GM08714 (cell line): ENCODE measurements at regions not wholly inside any gene's neighbourhood (a gene's known extent, or its start where the extent isn't known, plus 50 kb on each side); places are given as distances from the start of the nearest gene placed in this dataset.
"Not testable (repeated sequence)": the region's sequence is repeated elsewhere in the genome, so short reads cannot be mapped to it uniquely, and the experiment has no call there.

Experiments
- H3K4me3 ChIP-seq: fragments of 200-500 bp; sonication (Bioruptor generic); 2 replicates; pipeline ENCODE4 v1.5.1; 2014; ENCODE audit warnings: mild to moderate bottlenecking, low read length, inconsistent platforms
- ZNF274 ChIP-seq: IDR thresholded peaks from 2 replicates; pipeline ENCODE4 v1.6.1; 2012; ENCODE audit warnings: mild to moderate bottlenecking, low read depth, low read length

DNA sequence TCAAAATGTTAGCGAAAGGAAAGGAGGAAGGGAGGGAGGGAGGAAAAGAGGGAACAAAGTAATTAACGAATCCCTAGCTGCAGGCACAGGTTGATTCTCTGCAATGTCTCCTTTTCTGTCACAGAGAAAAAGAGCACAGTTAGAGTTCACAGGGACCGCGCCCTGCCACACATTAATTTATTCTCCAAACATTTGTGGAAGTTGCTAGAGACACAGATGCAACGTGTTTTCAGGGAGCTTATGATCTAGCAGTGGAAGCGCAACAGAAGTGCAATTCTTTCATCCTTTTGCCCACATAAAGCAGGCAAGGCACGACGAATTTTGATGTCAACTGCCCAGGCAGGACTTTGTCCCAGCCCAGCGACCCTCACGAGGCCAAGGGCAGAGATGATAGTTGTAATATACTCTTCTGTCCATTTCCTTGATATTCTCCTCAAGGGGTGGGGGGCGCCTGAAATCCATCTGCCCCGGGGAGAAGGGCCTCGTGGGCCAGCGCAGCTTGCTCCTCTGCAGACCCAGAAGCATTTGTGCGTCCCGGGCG lies 101.7 kb upstream of the ZNF438 start:
- H3K4me3 ChIP-seq = no peak overlapping the region; the same call in 1 of the 2 replicates

DNA sequence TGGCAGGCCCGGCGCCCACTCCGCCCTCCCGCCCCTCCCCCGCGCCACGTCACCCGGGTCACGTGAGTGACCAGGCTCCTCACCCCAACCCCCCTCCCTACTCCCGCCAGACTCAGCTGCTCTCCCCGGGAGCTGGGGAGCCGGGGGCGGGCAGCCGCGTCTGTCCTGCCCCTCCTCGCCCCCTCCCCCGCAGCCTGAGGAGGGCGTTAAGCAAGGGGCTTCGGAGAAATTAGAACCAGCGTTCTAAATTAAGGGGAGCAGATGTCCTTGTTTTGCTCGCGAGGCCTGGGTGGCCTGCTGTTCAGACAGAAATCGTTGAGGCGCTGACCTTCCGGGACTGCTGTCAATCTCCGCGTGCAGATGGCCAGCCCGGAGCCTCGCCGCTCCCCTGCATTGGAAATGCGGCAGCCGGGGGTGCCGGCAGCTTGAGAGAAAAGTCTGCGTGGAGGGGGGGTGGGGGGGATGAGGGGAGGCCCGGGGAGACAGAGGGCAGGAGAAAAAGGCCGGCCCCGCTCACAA lies 102.2 kb upstream of the ZNF438 start:
- H3K4me3 ChIP-seq = peak overlapping the region; percentile 58; the same call in 1 of the 2 replicates
- TF ChIP-seq ZNF274 = no peak

More for the DNA sequence above, 101.7 kb upstream of the ZNF438 start:
- no peak for TF ChIP-seq ZNF274

DNA sequence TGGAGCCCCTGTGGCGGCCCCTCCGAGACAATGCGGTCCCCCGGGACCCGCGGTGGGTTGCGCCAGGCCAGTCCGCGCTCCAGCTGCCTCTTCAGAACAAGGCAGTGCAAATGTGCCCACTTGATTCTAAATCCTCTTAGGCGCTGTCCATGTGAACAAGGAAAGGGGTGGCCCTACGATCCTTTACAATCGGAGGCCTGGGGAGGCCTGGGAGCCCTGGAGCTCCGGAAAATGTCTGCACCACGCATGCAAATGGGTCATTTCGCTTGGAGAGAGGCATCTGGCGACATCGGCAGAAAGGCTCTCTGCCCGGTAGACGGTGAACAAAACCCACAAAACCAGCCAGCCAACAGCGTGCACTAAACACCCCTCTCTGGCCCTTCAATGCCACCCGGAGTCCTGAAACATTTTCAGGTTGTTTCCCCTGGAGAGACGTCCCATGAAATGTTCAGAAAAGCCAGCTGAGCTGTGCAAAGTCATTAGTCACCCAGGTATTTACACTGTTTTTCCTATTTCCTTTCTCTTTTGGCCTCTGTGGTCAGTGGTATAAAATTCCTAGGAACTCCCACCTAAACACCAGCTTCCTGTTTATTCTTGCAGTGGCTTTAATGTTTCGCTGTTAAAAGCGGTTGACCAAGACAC lies 102.8 kb upstream of the ZNF438 start:
- no peak for TF ChIP-seq ZNF274
- H3K4me3 ChIP-seq = peak overlapping the region; percentile 49; the same call in 1 of the 2 replicates

DNA sequence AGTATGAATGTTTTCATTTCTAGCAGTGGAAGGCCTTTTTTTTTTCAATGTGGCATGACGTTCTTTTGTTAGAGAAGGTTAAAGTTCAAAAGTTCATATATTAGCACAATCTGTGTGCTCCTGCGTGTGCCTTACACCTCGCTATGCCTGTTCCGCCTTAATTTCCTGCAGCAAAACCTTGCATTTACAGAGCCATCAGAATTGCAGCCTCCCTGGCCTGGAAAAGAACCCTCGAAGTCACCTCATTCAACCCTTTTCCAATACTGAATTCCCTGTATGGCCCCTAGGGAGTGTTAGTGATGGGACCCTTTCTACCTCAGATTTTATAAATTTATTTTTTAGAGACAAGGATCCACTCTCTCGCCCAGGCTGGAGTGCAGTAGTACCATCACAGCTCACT lies 103.5 kb upstream of the ZNF438 start:
- TF ChIP-seq ZNF274 = no peak
- H3K4me3 ChIP-seq = no peak overlapping the region

DNA sequence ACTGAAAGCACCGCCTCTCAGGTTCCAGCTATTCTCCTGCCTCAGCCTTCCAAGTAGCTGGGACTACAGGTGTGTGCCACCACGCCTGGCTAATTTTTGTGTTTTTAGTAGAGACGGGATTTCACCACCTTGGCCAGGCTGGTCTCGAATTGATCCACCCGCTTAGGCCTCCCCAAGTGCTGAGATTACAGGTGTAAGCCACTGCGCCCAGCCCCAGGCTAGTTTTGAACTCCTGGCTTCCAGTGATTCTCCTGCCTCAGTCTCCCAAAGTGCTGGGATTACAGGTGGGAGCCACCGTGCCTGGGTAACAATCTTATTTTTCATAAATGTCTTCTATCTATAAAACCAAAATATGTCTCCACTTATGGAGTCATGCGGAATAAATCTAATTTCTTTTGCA lies 104.1 kb upstream of the ZNF438 start:
- not testable (repeated sequence) for H3K4me3 ChIP-seq

DNA sequence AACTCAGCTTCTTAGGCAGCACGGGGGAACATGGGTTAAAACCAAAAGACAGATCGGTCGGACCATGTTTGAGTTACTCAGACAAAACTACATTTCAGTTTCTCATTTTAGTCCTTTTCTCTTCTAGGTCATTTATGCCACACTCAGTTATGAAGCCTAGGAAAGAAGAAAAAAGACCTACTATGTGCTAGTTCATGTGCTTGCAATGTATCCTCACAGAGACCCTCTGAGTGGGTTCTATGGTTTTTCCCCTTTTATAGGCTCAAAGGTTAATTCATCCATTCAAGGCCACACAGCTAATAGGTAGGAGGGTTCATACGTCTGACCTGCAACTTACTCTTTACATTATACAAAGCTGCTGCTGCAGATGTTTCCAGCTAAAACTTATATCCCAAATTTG lies 104.7 kb upstream of the ZNF438 start:
- no peak for TF ChIP-seq ZNF274
- no peak overlapping the region for H3K4me3 ChIP-seq

DNA sequence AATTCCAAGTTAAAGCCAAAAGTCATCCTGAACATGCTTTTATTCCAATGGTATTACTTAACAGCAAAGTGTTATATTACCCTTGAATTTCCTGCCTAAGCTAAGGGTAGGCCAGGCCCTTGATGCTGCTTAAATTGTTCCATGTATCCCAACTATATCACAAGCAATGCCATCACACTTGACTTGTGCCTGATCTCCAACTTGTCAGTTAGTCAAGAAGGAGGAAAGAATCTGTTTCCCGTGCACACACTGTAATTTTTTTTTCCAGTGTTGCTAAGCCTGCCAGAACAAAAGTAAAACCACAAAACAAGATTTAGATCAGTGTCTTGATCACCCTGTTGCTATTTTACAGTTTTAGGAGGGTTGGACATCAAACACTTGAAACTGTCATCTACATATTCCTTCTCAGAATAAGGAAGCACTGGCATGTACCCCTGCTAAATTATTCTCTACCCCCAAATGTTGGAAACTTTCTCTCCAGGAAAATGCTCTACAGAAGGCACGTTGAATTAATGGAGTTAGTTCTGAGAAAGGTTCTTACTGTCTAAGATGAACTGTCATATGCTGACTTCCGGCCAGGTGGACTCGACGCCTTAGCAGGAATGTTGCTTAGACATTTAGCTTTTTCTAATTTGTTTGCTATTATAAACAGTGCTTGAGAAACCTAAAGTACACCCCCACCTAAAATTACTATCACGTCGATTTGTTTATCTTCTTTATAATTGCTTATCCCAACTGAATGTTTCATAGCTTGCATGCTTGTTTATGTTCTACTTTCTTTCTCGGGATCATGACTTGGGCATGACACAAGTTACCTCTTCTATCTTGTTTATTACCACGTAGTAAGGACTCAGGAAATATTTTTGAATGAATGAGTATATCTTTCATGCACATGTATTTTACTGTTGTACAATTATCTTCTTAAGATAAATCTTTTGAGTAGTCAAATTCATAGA lies 105.5 kb upstream of the ZNF438 start:
- TF ChIP-seq ZNF274 = no peak
- no peak overlapping the region for H3K4me3 ChIP-seq

DNA sequence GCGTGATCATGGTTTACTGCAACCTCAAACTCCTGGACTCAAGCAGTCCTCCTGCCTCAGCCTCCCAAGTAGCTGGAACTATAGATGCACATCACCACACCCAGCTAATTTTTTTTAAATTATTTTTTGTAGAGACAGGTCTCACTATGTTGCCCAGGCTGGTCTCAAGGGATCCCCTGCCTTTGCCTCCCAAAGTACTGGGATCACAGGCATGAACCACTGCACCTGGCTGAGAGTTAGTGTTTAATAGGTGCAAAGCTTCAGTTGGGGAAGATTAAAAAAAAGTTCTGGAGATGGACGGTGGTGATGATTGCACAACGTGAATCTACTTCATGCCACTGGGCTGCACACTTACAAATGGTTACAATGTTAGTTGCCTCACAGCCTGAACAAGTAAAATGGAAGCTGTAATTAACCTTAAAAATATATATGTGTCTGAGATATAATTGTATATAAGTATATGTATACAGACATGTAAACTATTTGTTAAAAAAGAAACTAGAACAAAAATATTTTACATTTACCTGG lies 106.4 kb upstream of the ZNF438 start:
- TF ChIP-seq ZNF274 = no peak
- H3K4me3 ChIP-seq = no peak overlapping the region

DNA sequence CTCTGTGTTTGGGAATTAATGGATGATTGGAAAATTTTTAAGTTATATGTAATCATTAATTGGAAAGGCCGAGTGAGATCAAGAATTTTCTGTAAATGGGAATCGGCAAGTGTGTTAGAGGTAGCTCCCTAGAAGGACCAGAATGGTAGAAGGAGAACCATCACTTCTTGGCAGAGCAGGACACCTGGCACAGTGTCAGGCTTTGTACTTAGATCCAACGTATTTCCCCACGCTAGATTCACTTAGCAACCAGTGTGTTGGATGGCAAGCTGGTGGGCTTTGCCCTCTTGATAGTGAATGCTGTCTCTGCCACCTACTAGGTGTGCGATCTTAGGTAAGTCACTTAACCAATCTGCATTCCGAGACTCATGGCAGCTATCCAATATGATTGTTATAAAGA lies 107.8 kb upstream of the ZNF438 start:
- no peak for TF ChIP-seq ZNF274
- no peak overlapping the region for H3K4me3 ChIP-seq

DNA sequence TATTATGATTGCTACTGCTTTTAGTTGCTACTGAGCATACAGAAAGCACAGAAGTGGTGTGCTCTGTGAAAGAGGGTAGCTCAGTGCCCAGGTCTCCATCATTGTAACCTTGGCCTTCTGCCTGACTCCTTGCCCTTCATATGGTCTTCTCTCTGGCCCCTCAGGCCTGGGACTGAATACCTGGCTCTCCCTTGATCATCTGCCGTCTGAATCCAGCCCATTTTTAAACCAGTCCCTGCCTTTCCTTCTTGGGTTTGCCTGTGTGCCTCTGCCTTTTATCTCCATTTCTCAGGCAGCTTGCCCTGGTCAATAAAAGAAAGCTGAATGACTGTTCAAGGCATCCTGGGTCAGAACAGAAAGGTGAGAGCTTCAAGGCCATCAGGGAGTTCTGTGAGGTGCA lies 109.1 kb upstream of the ZNF438 start:
- no peak for TF ChIP-seq ZNF274
- no peak overlapping the region for H3K4me3 ChIP-seq

DNA sequence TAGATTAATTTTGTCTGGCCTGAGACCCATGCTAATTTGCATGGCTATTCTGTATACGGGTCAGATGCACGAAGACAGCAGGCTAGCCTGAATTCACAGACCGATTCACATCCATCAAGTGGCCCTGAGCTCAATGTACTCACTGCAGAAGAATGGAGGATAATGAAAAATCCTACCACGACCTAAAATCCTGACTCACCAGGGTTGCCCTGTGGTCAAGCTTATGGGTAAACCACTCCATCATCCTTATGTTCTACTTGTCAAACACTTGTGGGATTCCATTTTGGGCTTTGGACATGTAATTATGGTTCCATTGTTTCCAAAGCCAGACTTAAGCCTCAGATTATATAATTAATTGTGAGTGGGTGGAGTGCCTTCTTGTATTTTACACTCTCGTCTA lies 110.4 kb upstream of the ZNF438 start:
- no peak overlapping the region for H3K4me3 ChIP-seq
- TF ChIP-seq ZNF274 = no peak

DNA sequence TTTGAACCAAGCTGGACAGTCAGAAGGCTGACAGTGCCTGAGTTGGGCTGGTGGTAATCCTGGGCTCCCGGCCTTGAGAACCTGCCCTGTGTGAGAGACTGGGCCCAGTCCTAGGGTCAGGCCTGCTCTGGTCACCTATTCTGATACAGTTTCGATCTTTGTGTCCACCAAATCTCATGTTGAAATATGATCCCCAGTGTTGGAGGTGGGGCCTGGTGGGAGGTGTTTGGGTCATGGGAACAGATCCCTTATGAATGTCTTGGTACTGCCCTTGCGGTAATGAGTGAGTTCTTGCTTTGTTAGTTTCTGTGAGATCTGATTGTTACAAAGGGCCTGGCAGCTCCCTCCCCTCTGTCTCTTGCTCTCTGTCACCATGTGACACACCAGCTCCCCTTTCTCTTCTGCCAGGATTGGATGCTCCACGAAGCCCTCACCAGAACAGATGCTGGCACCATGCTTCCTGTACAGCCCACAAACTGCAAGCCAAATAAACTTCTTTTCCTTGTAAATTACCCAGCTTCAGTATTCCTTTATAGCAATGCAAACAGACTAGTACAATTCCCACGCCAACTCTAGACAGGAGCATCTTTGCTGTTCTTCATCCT lies 111.8 kb upstream of the ZNF438 start:
- H3K4me3 ChIP-seq = no peak overlapping the region
- no peak for TF ChIP-seq ZNF274

DNA sequence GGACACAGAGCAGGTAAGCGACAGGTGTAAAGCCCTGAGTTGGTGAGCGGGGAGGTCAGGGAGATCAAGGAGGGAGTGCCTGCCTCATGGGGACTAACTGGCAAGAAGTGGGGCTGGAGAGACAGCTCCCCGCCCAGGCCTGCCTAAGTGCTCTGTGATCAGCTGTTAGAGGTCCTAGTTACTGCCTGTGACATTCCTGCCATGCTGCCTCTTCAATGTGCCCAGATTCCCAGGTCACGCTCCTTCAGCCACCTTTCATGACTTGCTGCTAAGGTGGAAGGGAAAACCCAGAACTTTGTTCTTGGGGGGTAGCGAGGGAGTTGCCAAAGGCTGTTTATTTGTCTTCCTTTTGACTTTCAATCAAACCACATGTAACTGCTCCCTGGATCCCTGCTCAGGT lies 114.3 kb upstream of the ZNF438 start:
- TF ChIP-seq ZNF274 = no peak
- H3K4me3 ChIP-seq = no peak overlapping the region
